ENCODE measurements at regions not wholly inside any gene's neighbourhood (a gene's known extent, or its start where the extent isn't known, plus 50 kb on each side); places are given as distances from the start of the nearest gene placed in this dataset.

GRCh38 chr12:46701356-46701755, 124.4 kb downstream of the SLC38A4 start:
- no peak for ATAC-seq (ENCODE audit: insufficient read depth, low FRiP score)
- Histone ChIP-seq H3K36me3 (ENCODE audit: control insufficient read depth in 4 of 4, insufficient read depth in 4 of 4, low read length in 4 of 4) (no peaks in the 10 kb centered on the region), H3K9ac (ENCODE audit: insufficient read depth in 1 of 2, low read length in 2 of 2) (no peak overlapping the region), H3K27ac (ENCODE audit: low read depth in 1 of 2, low read length in 1 of 2) (no peak overlapping the region), H3K4me1 (ENCODE audit: control insufficient read depth in 5 of 5, insufficient read depth in 5 of 5, low read length in 5 of 5) (no peaks in the 10 kb centered on the region), H3K4me3 (no peak overlapping the region), H3K9me3 (ENCODE audit: control insufficient read depth in 4 of 4, insufficient read depth in 3 of 4, low read length in 3 of 4) (peaks cover 0 to 9% (median 3%) of the 10 kb centered on the region in 4 donors), H3K27me3 (ENCODE audit: control insufficient read depth in 3 of 3, insufficient read depth in 3 of 3, low read length in 2 of 3) (no peaks in the 10 kb centered on the region)
- no peak for DNase-seq
- TF ChIP-seq CTCF (IDR thresholded peaks at IDR 0.05; ENCODE audit: control extremely low read depth, extremely low read depth) = no peak

- no peak for DNase-seq
- ATAC-seq (ENCODE audit: insufficient read depth, low FRiP score) = no peak
- H3K27ac ChIP-seq (ENCODE audit: low read depth in 1 of 2, low read length in 1 of 2) = no peak overlapping the region
- TF ChIP-seq CTCF (IDR thresholded peaks at IDR 0.05; ENCODE audit: control extremely low read depth, extremely low read depth) = no peak
- H3K9me3 ChIP-seq (ENCODE audit: control insufficient read depth in 4 of 4, insufficient read depth in 3 of 4, low read length in 3 of 4) = peaks cover 0 to 9% (median 3%) of the 10 kb centered on the region in 4 donors
- no peaks in the 10 kb centered on the region for H3K36me3 ChIP-seq (ENCODE audit: control insufficient read depth in 4 of 4, insufficient read depth in 4 of 4, low read length in 4 of 4)
- no peak overlapping the region for H3K4me3 ChIP-seq
- no peaks in the 10 kb centered on the region for H3K27me3 ChIP-seq (ENCODE audit: control insufficient read depth in 3 of 3, insufficient read depth in 3 of 3, low read length in 2 of 3)
- no peak overlapping the region for H3K9ac ChIP-seq (ENCODE audit: insufficient read depth in 1 of 2, low read length in 2 of 2)
- H3K4me1 ChIP-seq (ENCODE audit: control insufficient read depth in 5 of 5, insufficient read depth in 5 of 5, low read length in 5 of 5) = no peaks in the 10 kb centered on the region
Observed at GRCh38 chr12:46699986-46700385, 125.8 kb downstream of the SLC38A4 start.

GRCh38 chr12:46698003-46698402, 127.8 kb downstream of the SLC38A4 start:
- Histone ChIP-seq H3K4me1 (ENCODE audit: control insufficient read depth in 5 of 5, insufficient read depth in 5 of 5, low read length in 5 of 5) (no peaks in the 10 kb centered on the region), H3K36me3 (ENCODE audit: control insufficient read depth in 4 of 4, insufficient read depth in 4 of 4, low read length in 4 of 4) (no peaks in the 10 kb centered on the region), H3K27ac (ENCODE audit: low read depth in 1 of 2, low read length in 1 of 2) (no peak overlapping the region), H3K9ac (ENCODE audit: insufficient read depth in 1 of 2, low read length in 2 of 2) (no peak overlapping the region), H3K9me3 (ENCODE audit: control insufficient read depth in 4 of 4, insufficient read depth in 3 of 4, low read length in 3 of 4) (peaks cover 0 to 9% (median 3%) of the 10 kb centered on the region in 4 donors), H3K4me3 (no peak overlapping the region), H3K27me3 (ENCODE audit: control insufficient read depth in 3 of 3, insufficient read depth in 3 of 3, low read length in 2 of 3) (no peaks in the 10 kb centered on the region)
- DNase-seq = no peak
- no peak for TF ChIP-seq CTCF (IDR thresholded peaks at IDR 0.05; ENCODE audit: control extremely low read depth, extremely low read depth)
- no peak for ATAC-seq (ENCODE audit: insufficient read depth, low FRiP score)

GRCh38 chr12:46693518-46693917, 132.3 kb downstream of the SLC38A4 start:
- no peak for TF ChIP-seq CTCF (IDR thresholded peaks at IDR 0.05; ENCODE audit: control extremely low read depth, extremely low read depth)
- no peak overlapping the region for H3K27ac ChIP-seq (ENCODE audit: low read depth in 1 of 2, low read length in 1 of 2)
- H3K27me3 ChIP-seq (ENCODE audit: control insufficient read depth in 3 of 3, insufficient read depth in 3 of 3, low read length in 2 of 3) = no peaks in the 10 kb centered on the region
- no peaks in the 10 kb centered on the region for H3K36me3 ChIP-seq (ENCODE audit: control insufficient read depth in 4 of 4, insufficient read depth in 4 of 4, low read length in 4 of 4)
- WGBS, 2 donors = 83 to 89% methylated on average over 2 of the region's 2 CpGs
- H3K4me1 ChIP-seq (ENCODE audit: control insufficient read depth in 5 of 5, insufficient read depth in 5 of 5, low read length in 5 of 5) = no peaks in the 10 kb centered on the region
- DNase-seq (no peak), ATAC-seq (ENCODE audit: insufficient read depth, low FRiP score) (no peak)
- H3K4me3 ChIP-seq = no peak overlapping the region
- H3K9ac ChIP-seq (ENCODE audit: insufficient read depth in 1 of 2, low read length in 2 of 2) = no peak overlapping the region
- peaks cover 0 to 7% (median 3%) of the 10 kb centered on the region in 4 donors for H3K9me3 ChIP-seq (ENCODE audit: control insufficient read depth in 4 of 4, insufficient read depth in 3 of 4, low read length in 3 of 4)
